Thyroid gland (tissue), 4 donors: ENCODE measurements at regions not wholly inside any gene's neighbourhood (a gene's known extent, or its start where the extent isn't known, plus 50 kb on each side); places are given as distances from the start of the nearest gene placed in this dataset.

Experiments used
- CTCF ChIP-seq, 6 experiments: fragments of 200-600 bp in 3 of 6; fragments of 450-650 bp in 3 of 6; sonication (generic) in 3 of 6; IDR thresholded peaks; one replicate each; pipeline ENCODE4 v1.5.1; 2016 to 2019; ENCODE audit warnings: antibody characterized with exemption in 6 of 6, mild to moderate bottlenecking in 2 of 6, inconsistent platforms in 1 of 6, moderate library complexity in 1 of 6
- POLR2A ChIP-seq, 2 donors: fragments of 450-650 bp; IDR thresholded peaks; one replicate each; pipeline ENCODE4 v1.6.1; 2017; ENCODE audit warnings: antibody characterized with exemption in 2 of 2, mild to moderate bottlenecking in 2 of 2, moderate library complexity in 1 of 2

DNA sequence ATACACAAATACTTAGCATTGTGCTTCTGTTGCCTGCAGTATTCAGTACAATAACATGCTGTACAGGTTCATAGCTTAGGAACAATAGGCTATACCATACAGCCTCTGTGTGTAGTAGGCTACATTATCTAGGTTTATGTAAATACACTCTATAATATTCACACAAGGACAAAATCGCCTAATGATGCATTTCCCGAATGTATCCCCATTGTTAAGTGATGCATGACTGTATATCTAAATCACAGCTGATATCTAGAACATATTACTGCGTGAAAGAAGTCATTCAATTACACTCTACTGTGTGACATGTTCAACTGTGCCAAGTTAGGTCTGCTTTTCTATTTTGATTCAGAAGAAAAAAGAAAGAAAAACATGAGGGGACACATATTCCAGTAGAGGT lies 633.5 kb downstream of the RFPL4B start:
- TF ChIP-seq CTCF (IDR thresholded peaks at IDR 0.05) (no peak), POLR2A (IDR thresholded peaks at IDR 0.05) (no peak)
